ENCODE measurements at regions not wholly inside any gene's neighbourhood (a gene's known extent, or its start where the extent isn't known, plus 50 kb on each side); places are given as distances from the start of the nearest gene placed in this dataset.
A peak's percentile ranks its signal among the peaks of the same experiment; 100 is the strongest.
"Not testable (repeated sequence)": the region's sequence is repeated elsewhere in the genome, so short reads cannot be mapped to it uniquely, and the experiment has no call there.

DNA sequence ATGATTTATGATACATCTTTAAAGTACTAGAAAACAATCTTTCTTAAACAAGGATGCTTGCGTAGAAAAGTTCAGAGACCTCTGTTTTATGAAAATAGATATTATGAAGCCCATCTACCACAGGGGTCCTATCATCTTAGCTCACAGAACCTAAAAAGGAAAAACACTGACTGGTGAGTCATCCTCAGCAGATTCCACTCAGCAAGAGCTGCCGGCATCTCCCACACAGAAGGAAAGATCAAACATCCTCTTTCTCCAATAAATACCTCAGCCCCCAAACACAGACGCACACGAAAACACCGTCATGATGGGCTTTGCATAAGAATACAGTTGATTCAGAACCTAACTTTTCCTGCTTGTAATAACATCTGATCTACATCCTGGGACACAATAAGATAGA lies 122.7 kb downstream of the PWWP3B start:
- not testable (repeated sequence) for H3K36me3 Mint-ChIP-seq (ENCODE audit: insufficient read depth); DNase-seq (ENCODE audit: low spot score in 2 of 2); H3K4me3 Mint-ChIP-seq; H3K4me1 Mint-ChIP-seq; H3K27ac Mint-ChIP-seq (ENCODE audit: low read depth); ATAC-seq (replicated peaks; ENCODE audit: extremely low read depth, poor library complexity, severe bottlenecking); H3K27me3 Mint-ChIP-seq; H3K9me3 Mint-ChIP-seq

DNA sequence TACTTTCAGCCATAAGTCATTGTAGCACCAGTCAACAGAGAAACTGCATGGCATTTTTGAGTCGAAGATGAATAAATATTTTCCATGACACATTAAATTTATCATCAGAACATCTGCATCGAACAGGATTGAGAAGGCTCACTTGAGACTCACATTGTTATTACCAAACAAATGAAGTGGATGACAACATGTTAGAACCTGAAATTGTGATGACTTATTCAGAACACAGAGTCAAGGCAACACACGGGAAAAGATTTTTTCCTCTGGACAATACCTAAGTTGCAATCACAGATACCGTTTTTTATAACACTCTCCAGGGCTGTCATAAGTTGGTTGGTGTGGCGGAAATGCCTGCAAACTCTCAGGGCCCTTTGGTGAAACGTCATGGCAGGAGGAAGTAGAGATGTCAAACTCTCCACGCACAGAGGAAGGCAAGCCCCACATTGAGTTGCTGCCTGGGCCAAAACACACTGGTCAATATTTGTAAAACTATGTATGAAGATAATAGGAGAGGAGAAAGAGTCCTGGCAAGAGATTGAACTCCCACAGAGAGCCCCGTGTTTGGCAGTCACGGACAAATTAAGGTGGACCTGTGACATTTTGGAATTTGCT lies 123.8 kb downstream of the PWWP3B start:
- H3K4me1 Mint-ChIP-seq; H3K27ac Mint-ChIP-seq (ENCODE audit: low read depth); H3K9me3 Mint-ChIP-seq; DNase-seq (ENCODE audit: low spot score in 2 of 2); H3K36me3 Mint-ChIP-seq (ENCODE audit: insufficient read depth); ATAC-seq (replicated peaks; ENCODE audit: extremely low read depth, poor library complexity, severe bottlenecking); H3K27me3 Mint-ChIP-seq; H3K4me3 Mint-ChIP-seq: not testable (repeated sequence)

DNA sequence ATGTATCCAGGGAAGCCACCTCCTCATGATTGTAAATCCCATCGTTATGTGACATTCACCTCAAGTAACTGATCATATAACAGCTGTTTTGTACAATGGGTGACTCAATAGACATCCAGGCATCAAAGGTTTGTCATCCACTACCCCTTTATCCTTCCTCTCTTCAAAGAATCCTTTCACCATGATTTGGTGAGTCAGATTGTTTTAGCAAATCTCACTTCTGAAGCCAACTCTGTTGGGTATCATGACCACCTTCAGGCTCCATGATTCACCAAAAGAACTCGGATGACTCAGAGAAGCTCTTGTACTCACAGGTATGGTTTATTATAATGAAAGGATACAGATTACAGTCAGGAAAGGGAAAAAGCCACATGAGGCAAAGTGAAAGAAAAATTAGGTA lies 132.1 kb downstream of the PWWP3B start:
- Mint-ChIP-seq H3K36me3 (ENCODE audit: insufficient read depth) (no peaks in the 10 kb centered on the region), H3K4me3 (no peak overlapping the region), H3K9me3 (no peaks in the 10 kb centered on the region), H3K27ac (ENCODE audit: low read depth) (no peak overlapping the region), H3K4me1 (no peaks in the 10 kb centered on the region), H3K27me3 (no peaks in the 10 kb centered on the region)
- no peak for ATAC-seq (replicated peaks; ENCODE audit: extremely low read depth, poor library complexity, severe bottlenecking)
- DNase-seq (ENCODE audit: low spot score in 2 of 2): no peak

DNA sequence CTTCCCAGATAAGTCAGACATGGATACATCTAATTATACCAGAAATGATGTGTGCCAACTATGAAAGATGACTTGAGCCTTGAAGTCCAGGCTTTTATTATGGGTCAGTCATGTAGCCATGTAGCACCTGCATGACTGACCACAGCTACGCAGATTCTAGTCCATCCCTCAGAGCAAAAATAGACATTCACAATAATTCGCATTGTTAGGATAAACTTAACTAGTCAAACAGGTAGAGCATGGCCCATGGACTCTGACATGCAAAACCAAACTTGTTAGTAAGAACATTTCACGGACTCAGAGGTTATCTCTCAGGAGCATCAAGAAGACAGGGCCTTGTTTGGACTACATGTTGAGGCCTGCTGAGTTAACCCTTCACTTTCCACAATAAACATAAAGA lies 132.6 kb downstream of the PWWP3B start:
- Mint-ChIP-seq H3K27me3 (no peaks in the 10 kb centered on the region), H3K4me1 (no peaks in the 10 kb centered on the region), H3K4me3 (no peak overlapping the region), H3K9me3 (no peaks in the 10 kb centered on the region), H3K27ac (ENCODE audit: low read depth) (no peak overlapping the region), H3K36me3 (ENCODE audit: insufficient read depth) (no peaks in the 10 kb centered on the region)
- DNase-seq (ENCODE audit: low spot score in 2 of 2): no peak
- no peak for ATAC-seq (replicated peaks; ENCODE audit: extremely low read depth, poor library complexity, severe bottlenecking)

DNA sequence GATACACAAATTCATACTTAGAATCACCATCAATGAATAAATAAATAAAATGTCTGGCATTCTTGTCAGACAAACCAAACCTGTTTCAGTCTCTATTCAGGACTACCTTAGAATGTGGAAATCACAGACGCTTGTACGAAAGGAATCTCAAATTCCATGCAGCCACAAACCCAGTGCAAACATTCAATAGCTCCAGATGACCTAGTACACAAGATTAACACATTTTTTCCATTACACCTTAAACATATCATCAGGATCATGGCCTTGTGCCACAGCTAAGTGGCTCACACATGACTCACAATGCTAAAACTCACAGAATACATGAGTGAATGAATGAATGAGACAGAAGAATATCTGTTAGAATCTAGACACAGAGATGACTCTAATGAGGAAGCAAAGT lies 134.2 kb downstream of the PWWP3B start:
- Mint-ChIP-seq H3K9me3 (no peaks in the 10 kb centered on the region), H3K27me3 (no peaks in the 10 kb centered on the region), H3K36me3 (ENCODE audit: insufficient read depth) (no peaks in the 10 kb centered on the region), H3K27ac (ENCODE audit: low read depth) (no peak overlapping the region), H3K4me1 (no peaks in the 10 kb centered on the region), H3K4me3 (no peak overlapping the region)
- ATAC-seq (replicated peaks; ENCODE audit: extremely low read depth, poor library complexity, severe bottlenecking): no peak
- no peak for DNase-seq (ENCODE audit: low spot score in 2 of 2)

DNA sequence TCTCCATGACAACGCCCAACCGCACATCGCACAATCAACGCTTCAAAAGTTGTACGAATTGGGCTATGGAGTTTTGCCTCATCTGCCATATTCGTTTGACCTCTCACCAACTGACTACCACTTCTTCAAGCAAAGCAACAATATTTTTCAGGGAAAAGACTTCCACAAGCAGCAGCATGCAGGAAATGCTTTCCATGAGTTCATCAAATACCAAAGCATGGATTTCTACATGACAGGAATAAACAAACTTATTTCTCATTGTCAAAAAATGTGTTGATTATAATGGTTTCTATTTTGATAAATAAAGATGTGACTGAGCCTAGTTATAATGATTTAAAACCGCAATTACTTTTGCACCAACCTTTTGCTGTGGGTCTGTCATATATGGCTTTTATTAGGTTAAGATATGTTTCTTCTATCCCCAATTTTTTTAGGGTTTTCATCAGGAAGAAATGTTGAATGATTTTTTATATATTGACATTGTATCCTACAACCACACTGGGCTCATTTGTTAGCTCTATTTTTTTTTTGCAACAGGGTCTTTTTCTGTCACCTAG lies 138.4 kb downstream of the PWWP3B start:
- ATAC-seq (replicated peaks; ENCODE audit: extremely low read depth, poor library complexity, severe bottlenecking) (no peak), DNase-seq (ENCODE audit: low spot score in 2 of 2) (no peak)
- Mint-ChIP-seq H3K27ac (ENCODE audit: low read depth) (no peak overlapping the region), H3K27me3 (no peaks in the 10 kb centered on the region), H3K4me3 (no peak overlapping the region), H3K36me3 (ENCODE audit: insufficient read depth) (no peaks in the 10 kb centered on the region), H3K4me1 (no peaks in the 10 kb centered on the region), H3K9me3 (no peaks in the 10 kb centered on the region)

DNA sequence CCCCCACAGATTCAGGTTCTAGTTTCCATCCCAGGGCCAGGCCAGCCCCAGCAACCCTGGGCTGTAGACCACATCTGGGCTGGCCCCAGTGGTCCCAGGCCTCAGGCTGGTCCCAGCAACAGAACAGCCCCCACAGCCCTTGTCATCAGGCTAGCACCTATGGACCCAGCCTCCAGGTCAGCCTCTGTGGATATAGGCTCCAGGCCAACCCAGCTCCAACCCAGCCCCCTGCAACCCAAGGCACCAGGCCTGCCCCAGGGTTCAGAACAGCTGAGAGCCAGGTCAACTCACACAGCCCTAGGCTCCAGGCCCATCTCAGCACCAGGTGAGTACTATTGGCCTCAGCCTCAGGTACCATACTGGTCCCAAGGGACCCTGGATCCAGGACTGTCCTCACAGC lies 155.3 kb downstream of the PWWP3B start:
- H3K4me1 Mint-ChIP-seq: no peaks in the 10 kb centered on the region
- H3K4me3 Mint-ChIP-seq: no peak overlapping the region
- H3K27ac Mint-ChIP-seq (ENCODE audit: low read depth): no peak overlapping the region
- ATAC-seq (replicated peaks; ENCODE audit: extremely low read depth, poor library complexity, severe bottlenecking): no peak
- H3K36me3 Mint-ChIP-seq (ENCODE audit: insufficient read depth): no peaks in the 10 kb centered on the region
- no peak for DNase-seq (ENCODE audit: low spot score in 2 of 2)
- H3K27me3 Mint-ChIP-seq: no peaks in the 10 kb centered on the region
- no peaks in the 10 kb centered on the region for H3K9me3 Mint-ChIP-seq

DNA sequence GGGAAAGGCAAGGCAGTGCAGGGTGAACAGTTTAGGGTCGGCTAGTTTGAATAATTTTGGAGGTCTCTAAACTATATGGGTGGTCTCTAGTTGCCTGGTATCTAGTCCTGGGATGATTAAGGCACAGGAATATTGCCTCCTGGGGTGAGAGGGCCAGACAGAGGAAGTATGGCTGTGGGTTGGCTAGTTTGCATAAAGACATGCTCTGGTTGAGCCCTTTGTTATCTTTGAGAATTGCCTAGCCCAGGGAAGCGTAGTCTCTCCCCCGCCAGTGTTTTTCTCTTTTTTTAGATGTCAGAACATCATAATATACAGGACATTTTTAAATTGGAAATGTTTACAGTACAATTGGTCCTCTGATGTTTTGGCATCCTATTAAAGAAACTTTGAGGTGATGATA lies 163.5 kb downstream of the PWWP3B start:
- no peak overlapping the region for H3K27ac Mint-ChIP-seq (ENCODE audit: low read depth)
- H3K4me3 Mint-ChIP-seq: no peak overlapping the region
- no peaks in the 10 kb centered on the region for H3K36me3 Mint-ChIP-seq (ENCODE audit: insufficient read depth)

DNA sequence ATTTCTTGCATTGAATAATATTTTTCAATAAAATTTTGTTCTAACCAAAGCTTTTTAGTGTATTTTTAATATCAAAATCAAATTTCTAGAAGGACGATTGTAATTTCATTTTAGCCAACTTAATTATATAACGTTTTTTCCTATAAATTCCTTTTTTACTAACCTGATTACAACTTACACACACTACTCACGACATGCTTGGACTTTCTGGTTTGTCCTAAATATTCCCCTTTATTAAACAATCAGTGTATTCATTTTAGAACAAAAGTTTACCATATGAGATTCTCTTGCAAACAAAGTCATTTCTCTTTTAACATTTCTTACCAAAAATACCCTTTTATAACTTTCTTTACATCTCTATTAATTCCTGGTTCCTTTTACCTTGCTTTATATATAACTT lies 173.7 kb downstream of the PWWP3B start:
- ATAC-seq (replicated peaks; ENCODE audit: extremely low read depth, poor library complexity, severe bottlenecking): no peak
- Mint-ChIP-seq H3K36me3 (ENCODE audit: insufficient read depth) (no peaks in the 10 kb centered on the region), H3K27ac (ENCODE audit: low read depth) (no peak overlapping the region), H3K4me1 (no peaks in the 10 kb centered on the region), H3K4me3 (no peak overlapping the region), H3K9me3 (no peaks in the 10 kb centered on the region), H3K27me3 (no peaks in the 10 kb centered on the region)
- DNase-seq (ENCODE audit: low spot score in 2 of 2): no peak

More for the DNA sequence above, 163.5 kb downstream of the PWWP3B start:
- DNase-seq (ENCODE audit: low spot score in 2 of 2) (no peak), ATAC-seq (replicated peaks; ENCODE audit: extremely low read depth, poor library complexity, severe bottlenecking) (no peak)
- no peaks in the 10 kb centered on the region for H3K4me1 Mint-ChIP-seq
- H3K9me3 Mint-ChIP-seq: no peaks in the 10 kb centered on the region
- H3K27me3 Mint-ChIP-seq: no peaks in the 10 kb centered on the region

DNA sequence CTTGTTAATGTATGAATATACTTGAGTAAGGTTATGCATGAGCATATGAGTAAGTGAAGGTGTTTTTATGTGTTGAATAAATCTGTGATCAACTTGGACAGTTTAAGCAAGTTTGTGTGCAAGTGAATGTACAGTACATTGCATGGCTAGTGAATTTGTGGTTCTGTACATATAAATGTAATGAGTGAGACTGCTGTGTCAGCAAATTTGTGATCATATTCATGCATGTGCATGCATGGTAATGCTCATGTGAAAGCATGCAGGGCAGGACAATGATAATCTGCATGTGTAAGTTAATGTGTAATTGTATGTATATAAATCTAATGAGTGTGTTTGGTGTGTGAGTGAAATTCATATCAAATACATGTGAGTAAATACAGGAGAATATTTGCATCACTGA lies 188.5 kb downstream of the PWWP3B start:
- Mint-ChIP-seq H3K36me3 (ENCODE audit: insufficient read depth) (no peaks in the 10 kb centered on the region), H3K9me3 (no peaks in the 10 kb centered on the region), H3K4me1 (no peaks in the 10 kb centered on the region), H3K27ac (ENCODE audit: low read depth) (no peak overlapping the region), H3K27me3 (no peaks in the 10 kb centered on the region), H3K4me3 (no peak overlapping the region)
- DNase-seq (ENCODE audit: low spot score in 2 of 2): no peak
- ATAC-seq (replicated peaks; ENCODE audit: extremely low read depth, poor library complexity, severe bottlenecking): no peak

DNA sequence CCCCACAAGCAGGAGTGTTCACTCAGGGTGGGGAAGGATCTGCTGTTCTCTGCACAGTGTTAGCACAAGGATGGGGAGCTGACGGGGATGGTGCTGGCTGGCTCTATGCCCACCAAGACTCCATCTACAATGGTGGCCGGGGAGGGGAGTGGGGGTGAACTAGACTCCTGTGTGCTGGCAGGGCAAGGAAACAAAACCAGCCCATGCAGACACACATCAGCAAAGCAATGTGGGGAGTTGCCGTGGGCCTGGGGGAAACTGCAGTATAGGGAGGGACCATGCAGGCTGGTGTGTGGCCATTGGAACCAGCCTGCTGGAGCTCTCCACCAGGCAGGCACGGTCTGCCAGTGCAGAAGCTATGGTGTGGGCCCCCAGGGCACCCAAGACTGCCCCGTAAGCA lies 195.1 kb downstream of the PWWP3B start:
- ATAC-seq (replicated peaks; ENCODE audit: extremely low read depth, poor library complexity, severe bottlenecking): no peak
- Mint-ChIP-seq H3K9me3 (no peaks in the 10 kb centered on the region), H3K27ac (ENCODE audit: low read depth) (no peak overlapping the region), H3K4me1 (no peaks in the 10 kb centered on the region), H3K27me3 (no peaks in the 10 kb centered on the region), H3K4me3 (no peak overlapping the region), H3K36me3 (ENCODE audit: insufficient read depth) (no peaks in the 10 kb centered on the region)
- DNase-seq (ENCODE audit: low spot score in 2 of 2): no peak

DNA sequence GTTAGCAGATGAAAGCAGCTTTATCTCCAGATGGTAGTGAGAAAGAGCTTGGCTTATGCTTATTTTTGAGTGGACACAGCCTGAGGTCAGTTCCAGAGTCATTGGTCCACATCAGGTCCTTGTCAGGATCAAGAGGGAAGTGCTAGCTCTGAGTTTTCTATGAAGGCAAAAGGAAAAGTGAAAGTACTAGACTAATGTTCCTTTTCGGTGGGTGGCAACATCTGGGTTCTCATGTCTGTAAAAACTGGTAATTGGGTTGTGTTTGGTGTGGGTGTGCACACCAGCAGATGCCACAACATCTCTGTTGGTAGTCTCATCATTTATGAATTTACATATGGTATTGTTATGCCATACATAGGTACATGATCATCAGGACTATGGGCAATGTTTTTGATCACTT lies 210.5 kb downstream of the PWWP3B start:
- H3K27me3 Mint-ChIP-seq: no peaks in the 10 kb centered on the region
- peaks cover 6% of the 10 kb centered on the region for H3K4me1 Mint-ChIP-seq
- no peaks in the 10 kb centered on the region for H3K9me3 Mint-ChIP-seq
- H3K27ac Mint-ChIP-seq (ENCODE audit: low read depth): no peak overlapping the region
- no peak for DNase-seq (ENCODE audit: low spot score in 2 of 2)
- H3K4me3 Mint-ChIP-seq: peak overlapping the region; percentile 44
- no peak for ATAC-seq (replicated peaks; ENCODE audit: extremely low read depth, poor library complexity, severe bottlenecking)
- H3K36me3 Mint-ChIP-seq (ENCODE audit: insufficient read depth): no peaks in the 10 kb centered on the region

DNA sequence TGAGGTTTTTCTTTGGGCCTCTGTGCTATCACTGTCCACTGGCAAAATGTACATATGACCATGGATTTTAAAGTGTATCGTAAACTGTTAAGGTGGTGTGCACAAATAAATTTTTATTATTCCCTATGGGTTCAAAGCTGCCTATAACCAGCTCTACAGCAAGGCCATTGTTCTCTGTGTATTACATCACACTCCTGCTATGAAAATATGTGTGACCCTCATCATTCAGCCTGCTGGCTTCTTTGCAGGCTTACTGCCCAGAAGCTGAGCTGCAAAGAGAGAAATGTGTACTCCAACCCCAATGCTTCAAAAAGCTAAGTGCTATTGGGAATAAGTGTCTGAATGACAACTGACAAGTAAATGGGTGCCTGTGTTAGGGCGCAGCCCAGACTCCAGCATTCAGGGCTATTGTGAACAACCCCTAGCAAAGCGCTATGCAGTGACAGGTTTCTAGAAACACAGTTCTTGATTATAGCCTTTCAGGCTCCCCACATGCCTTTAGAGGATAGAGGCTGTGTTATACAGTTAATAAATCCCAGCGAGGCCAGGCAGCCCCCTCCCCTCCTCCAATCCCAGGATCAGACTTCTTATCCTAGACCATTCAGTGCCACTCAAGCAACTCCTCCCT lies 220.4 kb upstream of the RADX start:
- DNase-seq (ENCODE audit: low spot score in 2 of 2): no peak
- Mint-ChIP-seq H3K4me1 (no peaks in the 10 kb centered on the region), H3K36me3 (ENCODE audit: insufficient read depth) (no peaks in the 10 kb centered on the region), H3K27me3 (no peaks in the 10 kb centered on the region), H3K9me3 (no peaks in the 10 kb centered on the region), H3K4me3 (no peak overlapping the region), H3K27ac (ENCODE audit: low read depth) (no peak overlapping the region)
- ATAC-seq (replicated peaks; ENCODE audit: extremely low read depth, poor library complexity, severe bottlenecking): no peak
